ENCODE measurements at regions not wholly inside any gene's neighbourhood (a gene's known extent, or its start where the extent isn't known, plus 50 kb on each side); places are given as distances from the start of the nearest gene placed in this dataset.

DNA sequence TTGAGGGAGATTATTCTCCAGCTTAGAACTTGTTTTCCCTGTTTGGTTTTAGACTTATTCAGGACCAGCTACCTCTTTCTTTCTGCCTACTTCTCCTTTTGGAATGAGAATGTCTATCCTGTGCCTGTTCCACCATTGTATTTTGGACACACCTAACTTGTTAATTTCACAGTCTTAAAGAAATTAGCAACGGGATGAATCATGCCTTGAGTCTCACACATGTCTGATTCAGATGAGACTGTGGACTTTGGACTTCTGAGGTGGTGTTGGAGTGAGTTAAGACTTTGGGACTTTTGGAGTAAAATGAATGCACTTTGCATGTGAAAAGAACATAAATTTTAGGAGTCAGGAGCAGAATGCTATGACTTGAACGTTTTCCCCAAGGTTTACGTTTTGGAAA, 581.4 kb downstream of the CDH11 start:
- DNase-seq (ENCODE audit: low spot score), result no peak

DNA sequence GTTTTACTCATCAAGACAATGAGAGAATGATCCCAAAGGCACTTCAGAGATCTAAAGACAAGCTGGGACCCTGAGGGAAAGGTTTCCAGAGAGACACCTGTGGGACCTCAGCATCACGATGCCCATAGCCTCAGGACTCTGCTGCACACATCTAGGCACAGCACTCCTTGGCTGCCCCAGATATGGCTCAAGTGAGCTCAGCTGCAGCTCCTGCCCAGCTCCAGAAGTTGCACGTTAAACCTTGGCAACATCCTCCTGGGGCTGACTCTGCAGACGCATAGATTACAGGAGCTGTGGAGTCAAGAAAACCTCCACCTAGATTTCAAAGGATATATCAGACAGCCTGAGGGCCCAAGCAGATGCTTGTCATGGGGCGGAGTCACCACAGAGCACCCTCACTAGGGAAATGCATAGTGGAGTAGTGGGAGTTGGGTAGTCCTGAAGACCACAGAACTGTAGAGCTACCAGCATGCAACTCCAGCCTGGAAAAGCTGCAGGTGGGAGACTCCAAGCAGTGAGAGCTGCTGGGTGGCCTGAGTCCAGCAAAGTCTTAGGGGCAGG, 582.0 kb downstream of the CDH11 start:
- no peak for DNase-seq (ENCODE audit: low spot score)

DNA sequence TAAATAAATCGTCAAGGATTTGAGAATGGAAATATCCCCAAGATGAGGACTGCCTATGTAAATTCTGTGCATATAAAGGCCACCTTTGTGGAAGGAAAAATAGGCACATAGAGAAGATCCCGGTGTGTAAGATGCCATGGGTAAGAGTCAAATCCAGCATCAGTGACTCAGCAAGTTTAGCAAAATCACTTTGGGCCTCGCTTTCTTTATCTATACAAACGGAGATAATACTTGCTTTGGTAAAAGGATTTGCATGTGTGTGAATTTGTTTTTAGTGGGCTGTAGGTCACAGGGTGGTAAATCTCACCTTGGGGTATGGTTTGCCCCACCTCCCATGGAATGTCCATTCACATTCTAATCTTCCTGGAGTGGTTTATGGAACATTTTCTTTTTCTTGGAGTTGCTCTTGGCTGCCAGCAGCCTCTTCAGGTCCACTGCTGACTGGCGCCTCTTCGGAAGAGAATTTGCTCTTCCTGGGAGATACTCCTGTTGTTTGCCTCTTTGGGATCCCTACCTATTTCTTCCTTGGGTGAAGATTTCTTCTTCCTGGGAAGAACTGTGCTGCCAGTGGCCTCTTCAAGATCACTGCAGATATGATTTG, 587.6 kb downstream of the CDH11 start:
- no peak for DNase-seq (ENCODE audit: low spot score)

DNA sequence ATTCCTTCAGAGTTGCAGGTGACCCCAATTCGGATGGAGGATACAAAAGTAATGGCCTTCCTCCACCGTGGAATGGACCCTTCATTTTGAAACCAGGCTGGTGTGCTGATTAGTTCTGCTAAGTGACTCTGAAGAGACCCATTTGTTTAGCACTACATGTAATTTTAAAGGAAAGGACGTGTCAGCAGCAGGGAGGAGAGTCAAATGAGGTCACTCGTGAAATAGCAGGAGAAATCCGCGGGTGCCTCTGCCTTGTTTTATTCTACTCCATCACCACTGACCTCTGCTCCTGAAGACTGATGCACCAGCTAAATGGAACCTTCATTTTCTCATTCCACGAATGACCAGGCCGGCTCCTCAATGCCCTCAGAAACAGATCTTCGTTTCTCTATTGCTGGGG, 589.2 kb downstream of the CDH11 start:
- no peak for DNase-seq (ENCODE audit: low spot score)

DNA sequence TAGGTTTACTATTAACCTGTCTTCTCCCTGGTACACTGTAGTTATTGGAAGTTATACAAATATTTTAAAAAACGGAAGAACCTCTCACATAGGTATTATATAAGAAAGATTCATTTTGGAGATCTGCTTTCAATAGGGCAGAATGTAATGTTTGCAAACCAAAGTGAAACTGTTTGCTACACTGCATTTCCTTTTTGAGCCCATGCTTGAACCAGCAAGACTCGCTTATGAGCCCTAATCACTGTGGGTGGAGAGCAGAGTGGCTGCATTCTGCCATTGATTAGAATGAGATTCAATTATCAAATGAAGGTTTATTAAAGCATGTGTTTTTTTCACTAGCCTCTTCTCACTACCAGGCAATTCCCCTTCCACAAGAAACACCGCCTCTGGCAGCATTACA, 589.7 kb downstream of the CDH11 start:
- DNase-seq (ENCODE audit: low spot score), result no peak

DNA sequence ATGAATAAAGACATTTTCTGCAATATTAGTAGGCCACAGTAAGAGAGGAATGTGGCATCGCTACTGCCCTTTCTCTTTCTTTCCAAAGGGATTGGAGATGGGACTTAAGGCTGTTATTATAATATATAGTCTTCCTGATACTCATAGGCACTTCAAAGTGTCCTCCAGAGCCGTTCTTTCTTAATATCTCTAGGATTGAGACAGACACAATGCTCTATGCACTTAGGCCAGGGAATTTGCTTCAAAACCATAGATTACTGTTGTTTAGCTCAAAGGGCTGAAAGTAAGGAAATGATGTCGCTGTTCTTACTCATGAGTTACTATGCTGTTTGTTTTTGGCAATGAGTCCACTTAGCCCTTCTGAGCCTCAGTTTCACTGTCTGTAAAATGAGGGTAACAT, 590.5 kb downstream of the CDH11 start:
- no peak for DNase-seq (ENCODE audit: low spot score)

DNA sequence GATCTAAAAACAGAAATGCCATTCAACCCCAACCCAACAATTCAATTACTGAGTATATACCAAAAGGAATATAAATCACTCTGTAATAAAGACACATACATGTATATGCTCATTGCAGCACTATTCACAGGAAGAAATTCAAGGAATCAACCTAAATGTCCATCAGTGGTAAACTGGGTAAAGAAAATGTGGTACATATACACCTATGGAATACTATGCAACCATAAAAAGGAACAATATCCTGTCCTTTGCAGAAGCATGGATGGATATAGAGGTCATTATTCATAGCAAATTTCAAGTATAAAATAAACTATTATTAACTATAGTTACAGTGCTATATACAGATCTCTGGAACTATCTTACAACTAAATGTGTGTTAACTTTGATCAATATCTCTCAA, 599.3 kb downstream of the CDH11 start:
- no peak for DNase-seq (ENCODE audit: low spot score)

DNA sequence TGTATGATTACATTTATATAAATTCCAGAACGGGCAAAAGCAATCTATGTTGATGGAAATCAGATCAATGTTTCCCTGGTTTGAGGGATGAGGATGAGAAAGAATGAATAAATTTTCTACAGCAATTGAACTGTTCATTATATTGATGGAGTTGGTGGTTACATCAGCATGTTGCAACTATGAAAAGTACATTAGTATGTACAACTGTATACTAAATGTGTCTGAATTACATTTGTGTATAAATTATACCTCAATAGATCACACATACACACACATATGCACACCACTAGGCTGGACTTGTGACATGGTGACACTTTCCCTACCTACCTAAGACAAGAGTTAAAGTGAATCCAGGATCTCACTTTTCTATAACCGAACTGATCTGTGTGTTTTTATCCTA, 608.0 kb downstream of the CDH11 start:
- DNase-seq (ENCODE audit: low spot score), result no peak

DNA sequence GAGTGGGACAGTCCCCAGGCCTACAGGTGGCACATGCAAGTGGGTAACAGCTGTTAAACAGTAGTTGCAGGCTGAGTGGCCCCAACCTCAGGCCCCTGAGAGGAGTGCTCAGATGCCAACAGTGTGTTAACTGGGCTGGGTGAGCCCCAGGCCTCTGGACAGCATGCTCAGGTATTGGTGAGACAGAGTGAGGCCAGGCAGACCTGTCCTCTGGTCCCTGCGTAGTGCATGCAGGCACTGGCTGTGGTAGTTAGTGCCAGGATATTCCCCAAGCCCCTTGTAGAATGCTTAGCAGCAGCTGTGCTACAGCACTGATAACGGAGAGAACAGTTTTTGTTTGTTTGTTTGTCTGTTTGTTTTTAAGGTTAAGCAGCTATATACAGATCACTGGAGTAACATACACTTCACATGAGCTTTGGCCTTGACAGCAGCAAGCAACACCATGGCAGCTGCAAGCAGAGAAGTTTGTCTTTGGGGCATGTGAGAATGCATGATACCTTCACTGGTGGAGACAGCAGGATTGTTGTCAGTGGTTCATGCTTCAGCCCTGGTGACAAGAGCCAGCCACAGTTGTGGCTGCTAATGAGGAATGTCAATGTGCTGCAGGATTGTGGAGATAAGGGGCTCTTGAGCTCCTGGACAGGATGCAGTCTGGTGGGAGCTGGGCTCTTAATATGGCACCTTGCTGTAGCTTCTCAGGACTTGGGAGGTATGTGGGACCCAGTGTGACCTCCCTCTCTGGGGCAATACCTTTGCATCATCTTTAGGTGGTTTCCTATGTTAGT, 614.4 kb downstream of the CDH11 start:
- no peak for DNase-seq (ENCODE audit: low spot score)

DNA sequence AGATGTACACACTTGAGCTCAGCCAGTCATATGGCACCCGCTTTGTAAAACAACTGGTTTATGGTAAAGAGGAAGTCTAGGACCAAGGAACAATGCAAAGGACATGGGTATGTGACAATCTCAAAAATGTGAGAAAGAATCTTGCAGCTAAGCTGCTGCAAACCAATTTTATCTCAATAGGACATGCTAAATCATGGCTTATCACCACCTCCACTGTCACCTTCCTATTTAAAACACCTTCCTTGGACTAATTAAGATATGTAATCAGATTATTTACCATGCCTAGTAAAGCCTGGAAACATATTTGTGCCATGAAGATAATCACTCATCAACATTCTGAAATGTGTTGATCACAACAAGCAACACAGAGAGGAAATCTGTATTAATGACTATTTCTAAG, 622.7 kb downstream of the CDH11 start:
- DNase-seq (ENCODE audit: low spot score), result no peak

DNA sequence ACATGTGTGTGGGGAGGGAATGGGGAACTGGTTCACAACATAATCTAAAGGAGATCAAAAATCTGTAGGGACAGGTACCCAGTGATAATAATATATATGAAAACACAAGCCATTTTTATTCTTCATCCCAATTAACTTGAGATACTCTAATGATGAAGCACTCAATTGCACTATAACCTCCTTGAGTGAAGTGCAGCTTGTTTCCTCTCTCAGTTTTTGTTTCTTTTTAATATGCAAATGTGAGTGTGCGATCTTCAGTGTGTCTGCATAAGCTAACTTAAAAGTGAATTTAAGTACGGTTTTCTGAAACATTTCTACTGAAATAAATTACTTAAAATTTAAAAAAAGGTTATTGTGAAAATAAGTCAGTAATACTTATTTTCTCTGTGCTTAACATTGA, 623.5 kb downstream of the CDH11 start:
- no peak for DNase-seq (ENCODE audit: low spot score)

DNA sequence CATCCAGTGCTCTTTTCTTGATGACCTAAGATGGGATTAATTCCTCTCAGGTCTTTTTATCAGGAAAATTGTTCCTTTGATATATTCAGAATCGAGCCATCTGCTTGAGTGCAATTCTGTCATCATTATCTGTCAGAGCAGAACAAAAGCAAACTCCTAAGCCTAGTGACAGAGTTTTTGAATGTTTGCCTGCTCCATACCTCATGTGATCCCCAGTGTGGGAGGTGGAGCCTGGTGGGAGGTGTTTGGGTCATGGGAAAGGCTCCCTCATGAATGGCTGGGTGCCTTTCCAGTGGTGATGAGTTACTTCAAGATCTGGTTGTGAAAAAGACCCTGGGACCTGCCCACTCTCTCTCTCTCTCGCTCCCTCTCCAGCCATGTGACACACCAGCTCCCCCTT, 628.2 kb downstream of the CDH11 start:
- DNase-seq (ENCODE audit: low spot score), result no peak

DNA sequence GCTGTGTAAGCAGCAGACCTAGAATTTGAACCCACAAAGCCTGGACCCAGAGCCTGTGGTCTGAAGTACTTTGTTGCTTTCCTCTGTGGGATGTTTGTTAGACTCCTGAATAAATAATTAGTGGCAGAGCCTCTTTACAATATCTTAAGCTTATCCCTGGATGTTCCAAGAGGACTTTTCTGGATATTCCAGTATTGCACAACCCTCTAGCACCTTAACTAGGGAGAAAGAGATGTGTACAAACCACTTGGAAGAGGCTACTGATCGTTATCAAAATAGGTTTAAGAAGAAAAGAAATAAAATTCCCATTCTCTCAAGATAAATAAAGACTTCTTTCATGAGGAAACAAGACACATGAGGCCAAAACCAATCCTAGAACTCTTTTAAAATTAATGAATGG, 632.4 kb downstream of the CDH11 start:
- DNase-seq (ENCODE audit: low spot score), result no peak

DNA sequence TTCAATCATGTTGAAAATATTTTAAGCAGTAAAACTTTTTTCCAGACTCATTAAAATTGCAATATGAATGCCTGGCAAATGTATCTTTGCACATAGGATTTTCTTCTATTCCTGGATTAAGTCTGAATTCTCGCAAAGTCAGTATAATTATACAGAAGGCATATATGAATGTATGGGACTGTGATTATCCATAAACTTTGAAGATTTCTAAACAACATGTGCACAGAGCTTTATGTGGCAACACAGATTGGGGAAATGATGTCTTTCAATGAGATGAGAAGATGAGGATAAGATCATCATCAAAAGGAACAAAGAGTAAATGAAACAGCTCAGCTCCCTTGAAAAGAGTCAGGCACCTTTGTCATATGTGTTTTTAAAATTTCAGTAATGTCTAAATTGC, 635.3 kb downstream of the CDH11 start:
- DNase-seq (ENCODE audit: low spot score), result no peak

DNA sequence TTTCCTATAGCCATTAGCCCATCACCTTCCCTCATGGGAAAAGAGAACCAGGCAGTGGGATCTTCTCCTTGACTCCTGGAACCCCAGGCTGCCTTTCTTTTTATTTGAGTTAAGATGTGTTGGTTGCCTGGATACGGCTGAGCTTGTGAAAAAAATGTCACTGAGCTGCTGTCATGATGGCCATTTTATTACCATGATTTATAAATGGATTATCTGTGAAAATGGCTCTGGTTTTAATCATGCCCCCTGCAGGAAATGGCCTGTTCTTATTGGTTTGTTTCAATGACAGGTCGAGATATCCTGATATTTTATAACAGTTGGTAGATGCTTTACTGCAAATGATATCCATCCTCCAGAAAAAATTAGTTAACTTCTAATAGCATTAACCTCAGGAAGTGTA, 640.4 kb downstream of the CDH11 start:
- no peak for DNase-seq (ENCODE audit: low spot score)

DNA sequence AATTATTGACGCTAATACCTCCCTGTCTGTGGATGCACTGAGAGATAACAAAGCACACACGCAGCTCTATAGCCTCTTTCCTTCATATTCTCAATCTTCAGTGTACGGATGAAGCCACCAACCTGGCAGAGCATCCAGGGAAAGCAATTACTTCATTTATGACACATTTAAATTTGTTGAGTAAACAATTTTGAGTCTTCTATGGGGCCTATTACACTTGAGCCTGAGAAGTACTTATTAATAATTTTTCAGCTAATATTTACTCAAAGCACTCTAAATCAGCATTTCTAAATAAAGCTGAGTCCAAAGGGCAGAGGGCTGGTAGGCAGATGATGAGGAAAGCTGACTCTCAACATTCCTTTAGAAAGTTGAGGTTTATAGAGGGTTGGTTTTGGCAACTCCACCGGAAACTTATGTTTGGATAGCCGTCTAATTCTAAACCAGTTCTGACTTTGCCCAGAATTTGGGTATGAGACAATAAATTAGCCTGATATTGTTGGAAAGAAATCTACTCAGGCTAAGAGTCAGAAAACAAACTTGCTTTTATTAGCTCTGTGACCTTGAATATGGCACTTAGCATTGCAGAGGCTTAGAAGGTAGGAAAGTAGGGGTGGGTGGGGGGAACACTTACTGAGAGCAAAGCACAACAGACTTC, 643.5 kb downstream of the CDH11 start:
- no peak for DNase-seq (ENCODE audit: low spot score)

DNA sequence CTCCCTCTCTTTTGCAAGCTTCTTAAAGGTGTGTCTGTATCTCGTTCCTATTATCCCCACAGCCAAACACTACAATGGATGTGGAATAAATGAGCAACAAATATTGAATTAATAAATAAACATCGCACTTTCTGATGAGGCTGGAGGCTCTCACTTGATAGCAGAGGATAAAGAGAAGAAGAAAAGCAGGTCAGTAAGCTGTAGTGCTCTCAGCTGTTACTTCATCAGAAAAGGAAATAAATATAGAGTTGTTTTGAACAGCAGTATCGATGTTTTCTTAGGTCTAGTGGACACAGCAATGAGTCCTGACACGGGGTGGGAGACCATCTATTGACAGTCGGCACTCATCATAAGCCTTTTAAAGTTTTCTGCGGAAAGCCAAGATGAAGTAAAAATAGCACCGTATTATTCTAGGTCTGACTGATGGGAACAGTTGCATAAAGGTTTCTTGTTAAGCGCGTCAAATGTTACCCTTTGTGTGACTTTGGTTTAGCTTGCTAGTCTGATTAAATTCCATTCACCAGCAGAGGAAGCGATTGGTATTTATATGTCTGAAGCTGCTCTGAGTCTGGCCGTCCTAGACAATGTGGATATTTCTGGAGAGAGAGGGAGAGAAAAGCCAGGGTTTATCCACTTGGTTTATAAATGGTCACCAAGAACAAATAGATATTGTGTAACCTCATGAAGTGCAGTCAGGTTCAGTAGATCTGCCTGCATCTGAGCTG, 646.1 kb downstream of the CDH11 start:
- peak; percentile 69 for DNase-seq (ENCODE audit: low spot score)

DNA sequence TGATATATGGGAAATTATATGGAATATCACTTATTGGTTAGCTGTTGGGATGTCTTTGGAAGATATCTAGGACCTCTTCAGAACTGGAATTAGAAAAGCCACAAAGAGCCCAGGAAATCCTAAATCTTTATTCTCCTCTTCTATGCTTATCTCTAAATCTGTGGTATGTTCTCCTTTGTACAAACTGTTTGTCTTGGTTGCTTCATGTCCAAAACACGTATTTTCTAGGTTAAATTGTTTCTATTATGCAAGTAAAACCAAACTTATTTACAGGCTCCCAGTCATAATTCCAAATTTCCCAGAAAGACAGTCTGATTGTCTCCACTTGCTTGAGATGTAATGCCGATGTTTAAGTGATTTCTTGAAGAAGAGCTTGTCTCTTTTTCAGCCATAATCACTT, 650.9 kb downstream of the CDH11 start:
- no peak for DNase-seq (ENCODE audit: low spot score)

DNA sequence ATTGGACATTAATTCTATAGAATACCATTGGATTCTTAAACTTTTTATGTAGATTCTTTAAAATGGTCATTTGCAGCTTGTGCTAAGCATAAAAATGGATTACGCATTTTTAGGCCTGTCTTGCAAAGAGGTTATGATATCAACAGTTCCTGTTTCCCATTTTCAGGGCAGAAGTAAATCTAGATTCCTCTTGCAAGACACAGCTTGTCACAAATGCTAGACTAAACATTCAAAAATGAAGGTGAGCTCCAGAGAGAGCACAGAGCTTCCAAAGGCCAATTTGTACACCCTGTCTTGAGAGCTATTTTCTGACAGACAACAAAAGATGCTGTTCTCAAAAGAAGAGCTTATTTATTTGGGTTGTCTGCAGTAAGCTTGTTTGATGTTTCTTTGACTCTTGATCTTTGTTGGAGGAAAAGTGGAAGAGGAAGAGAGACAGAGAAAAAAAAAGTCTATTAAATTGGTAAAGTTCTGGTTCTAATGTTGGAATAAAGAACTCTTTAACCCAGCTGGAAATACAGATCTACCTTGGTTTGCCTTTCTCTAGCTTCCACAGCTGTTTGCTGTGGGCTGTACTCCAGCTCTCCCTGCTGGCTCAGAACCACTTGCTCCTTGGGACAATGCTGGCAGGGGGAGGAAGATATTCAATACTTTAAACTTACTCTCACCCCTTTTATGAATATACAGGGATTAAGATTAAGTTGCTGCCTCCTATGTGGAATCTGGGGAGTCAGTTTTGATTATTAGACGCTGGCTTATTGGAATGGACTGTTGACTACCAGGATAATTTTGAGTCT, 651.8 kb downstream of the CDH11 start:
- DNase-seq (ENCODE audit: low spot score), result no peak

DNA sequence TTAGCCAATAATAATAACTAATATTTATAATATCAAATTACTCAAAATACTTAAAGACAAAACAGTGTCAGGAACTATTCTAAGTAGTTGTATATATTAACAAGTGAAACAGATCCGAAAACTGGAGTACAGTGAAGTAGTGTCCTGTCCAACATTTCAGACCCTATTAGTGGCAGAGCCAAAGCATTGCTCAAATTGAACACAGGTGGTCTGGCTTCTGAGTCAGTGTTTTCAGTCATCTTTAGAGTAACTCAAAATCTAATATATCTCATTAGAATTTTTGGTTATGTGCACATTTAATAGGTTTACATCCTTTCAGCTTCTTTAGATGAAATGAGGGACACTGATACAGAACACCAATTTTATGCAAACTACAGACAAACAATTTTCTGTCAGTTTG, 652.5 kb downstream of the CDH11 start:
- DNase-seq (ENCODE audit: low spot score), result no peak

DNA sequence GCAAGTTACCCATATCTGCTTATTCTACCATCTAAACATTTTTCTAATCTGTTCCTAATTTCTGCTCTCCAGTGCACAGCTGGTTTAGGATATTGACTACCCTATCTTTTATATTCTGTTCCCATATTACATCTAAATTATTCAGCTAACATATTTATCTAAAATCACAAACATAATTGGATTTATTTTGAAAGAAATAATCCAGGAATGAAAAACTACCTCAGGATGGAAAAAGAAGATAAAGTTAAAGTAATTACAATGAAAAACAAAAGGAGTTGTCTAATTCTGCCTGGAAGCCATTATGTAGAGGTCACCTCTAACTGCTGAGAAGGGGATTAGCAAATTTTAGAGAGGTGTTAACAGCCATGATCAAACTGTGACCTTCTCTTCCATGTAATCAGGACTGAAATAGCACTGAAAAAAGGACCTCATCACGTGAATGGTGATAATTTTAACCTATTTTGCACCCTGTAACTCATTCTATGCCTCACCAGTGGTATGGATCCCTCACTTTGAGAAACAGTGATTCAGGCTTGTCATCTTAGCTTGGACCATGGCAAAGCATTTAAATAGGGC, 653.3 kb downstream of the CDH11 start:
- DNase-seq (ENCODE audit: low spot score), result no peak
